Naive thymus-derived CD8-positive, alpha-beta T cell (primary cell): ENCODE measurements at regions not wholly inside any gene's neighbourhood (a gene's known extent, or its start where the extent isn't known, plus 50 kb on each side); places are given as distances from the start of the nearest gene placed in this dataset.
"Not testable (repeated sequence)": the region's sequence is repeated elsewhere in the genome, so short reads cannot be mapped to it uniquely, and the experiment has no call there.

Source experiments
- ATAC-seq, 2 donors: fragments of 150-1000 bp; cut with Tn5 transposase in 1 of 2; sonication (Bioruptor Pico), chemical (Tn5 transposase) in 1 of 2; 1 replicate in 1 of 2; 2 replicates in 1 of 2; pipeline ENCODE4 v1.10.0; 2021; ENCODE audit warnings: mild to moderate bottlenecking in 2 of 2, moderate library complexity in 2 of 2
- POLR2A ChIA-PET: fragments of 350-600 bp; sonication (Branson Sonifier 250); formaldehyde crosslinking; loops from one replicate; lab custom pipeline; 2021; ENCODE audit warnings: antibody characterized with exemption; lab: Charles Lee
- DNase-seq, 10 donors: peaks; one replicate each; pipeline versions ENCODE4 v3.0.0 to v3.0.0-alpha.2; 2020 to 2022
- H3K27ac Mint-ChIP-seq, 10 donors: one replicate each; pipeline ENCODE4 v1.8.0; 2020 to 2022; ENCODE audit warnings: mild to moderate bottlenecking in 10 of 10, mixed read lengths in 10 of 10, moderate library complexity in 4 of 10, inconsistent platforms in 1 of 10
- H3K27me3 Mint-ChIP-seq, 5 donors: one replicate each; pipeline ENCODE4 v1.8.0; 2021 to 2022; ENCODE audit warnings: mixed read lengths in 5 of 5
- H3K36me3 Mint-ChIP-seq, 3 donors: one replicate each; pipeline ENCODE4 v1.8.0; 2020 to 2022; ENCODE audit warnings: mixed read lengths in 3 of 3, mild to moderate bottlenecking in 2 of 3, inconsistent platforms in 1 of 3
- H3K4me1 Mint-ChIP-seq, 4 donors: one replicate each; pipeline ENCODE4 v1.8.0; 2021 to 2022; ENCODE audit warnings: mixed read lengths in 4 of 4
- H3K4me3 Mint-ChIP-seq, 10 donors: one replicate each; pipeline ENCODE4 v1.8.0; 2020 to 2022; ENCODE audit warnings: mild to moderate bottlenecking in 10 of 10, mixed read lengths in 10 of 10, moderate library complexity in 6 of 10, inconsistent platforms in 1 of 10
- H3K9me3 Mint-ChIP-seq, 9 donors: one replicate each; pipeline ENCODE4 v1.8.0; 2020 to 2022; ENCODE audit warnings: mixed read lengths in 9 of 9, mild to moderate bottlenecking in 3 of 9, inconsistent platforms in 1 of 9, moderate library complexity in 1 of 9

DNA sequence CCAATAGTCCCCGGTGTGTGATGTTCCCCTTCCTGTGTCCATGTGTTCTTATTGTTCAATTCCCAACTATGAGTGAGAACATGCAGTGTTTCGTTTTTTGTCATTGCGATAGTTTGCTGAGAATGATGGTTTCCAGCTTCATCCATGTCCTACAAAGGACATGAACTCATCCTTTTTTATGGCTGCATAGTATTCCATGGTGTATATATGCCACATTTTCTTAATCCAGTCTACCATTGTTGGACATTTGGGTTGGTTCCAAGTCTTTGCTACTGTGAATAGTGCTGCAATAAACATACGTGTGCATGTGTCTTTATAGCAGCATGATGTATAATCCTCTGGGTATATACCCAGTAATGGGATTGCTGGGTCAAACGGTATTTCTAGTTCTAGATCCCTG, 109.6 kb upstream of the ANKRD28 start:
- H3K4me3 Mint-ChIP-seq, H3K4me1 Mint-ChIP-seq, H3K27ac Mint-ChIP-seq, ATAC-seq, H3K27me3 Mint-ChIP-seq, POLR2A ChIA-PET, H3K36me3 Mint-ChIP-seq, DNase-seq: not testable (repeated sequence)
- H3K9me3 Mint-ChIP-seq = peaks cover 0 to 30% (median 18%) of the 10 kb centered on the region in 9 donors

DNA sequence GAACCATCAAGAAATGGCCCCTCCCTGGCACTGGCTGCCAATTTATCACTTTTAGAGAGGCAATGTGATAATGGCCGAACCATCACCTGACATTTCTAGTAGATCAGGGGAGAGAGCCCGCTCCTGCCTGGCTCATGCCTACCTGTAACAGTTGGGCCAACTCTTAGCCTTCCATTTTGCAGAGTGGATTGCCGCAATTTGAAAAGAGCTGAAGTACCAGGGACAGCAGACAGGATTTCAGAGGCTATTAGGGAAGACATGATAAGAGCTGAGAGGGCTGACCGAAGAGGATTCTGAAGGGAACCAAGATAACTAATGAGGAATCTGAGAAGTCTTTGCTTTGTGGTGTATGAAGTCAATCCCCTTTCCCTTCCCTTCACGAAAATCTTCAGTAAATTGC, 121.2 kb upstream of the ANKRD28 start:
- Mint-ChIP-seq H3K36me3 (peaks cover 0 to 3% (median 0%) of the 10 kb centered on the region in 3 donors), H3K4me3 (no peak overlapping the region), H3K4me1 (peaks cover 0 to 5% (median 2%) of the 10 kb centered on the region in 4 donors), H3K9me3 (peaks cover 0 to 5% (median 0%) of the 10 kb centered on the region in 9 donors), H3K27ac (no peak overlapping the region), H3K27me3 (peaks cover 0 to under 1% (median 0%) of the 10 kb centered on the region in 5 donors)
- POLR2A ChIA-PET = no interaction called here
- ATAC-seq = no peak
- DNase-seq = no peak

DNA sequence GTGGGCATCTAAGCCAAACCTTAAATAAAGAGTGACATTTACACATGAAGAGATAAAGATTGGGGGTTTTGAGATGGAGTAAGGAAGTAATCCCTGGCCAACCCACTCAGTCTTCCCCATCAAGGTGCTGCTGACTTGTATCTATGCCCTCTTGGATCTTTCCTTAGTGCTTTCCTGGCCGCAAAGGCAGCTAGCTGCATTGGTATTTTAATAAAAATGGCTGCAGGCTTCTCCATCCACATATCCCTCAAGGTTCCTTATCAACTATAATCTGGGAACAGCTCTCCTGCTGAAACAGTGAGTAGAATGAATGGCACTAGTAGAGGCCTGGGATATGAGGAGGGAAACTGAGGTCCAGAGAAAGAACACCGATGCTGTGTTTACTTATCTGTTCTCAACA, 122.2 kb upstream of the ANKRD28 start:
- Mint-ChIP-seq H3K36me3 (no peaks in the 10 kb centered on the region), H3K4me1 (peaks cover 0 to 5% (median 1%) of the 10 kb centered on the region in 4 donors), H3K27ac (no peak overlapping the region), H3K4me3 (no peak overlapping the region), H3K27me3 (no peaks in the 10 kb centered on the region), H3K9me3 (no peaks in the 10 kb centered on the region)
- DNase-seq = no peak
- POLR2A ChIA-PET = no interaction called here
- no peak for ATAC-seq

DNA sequence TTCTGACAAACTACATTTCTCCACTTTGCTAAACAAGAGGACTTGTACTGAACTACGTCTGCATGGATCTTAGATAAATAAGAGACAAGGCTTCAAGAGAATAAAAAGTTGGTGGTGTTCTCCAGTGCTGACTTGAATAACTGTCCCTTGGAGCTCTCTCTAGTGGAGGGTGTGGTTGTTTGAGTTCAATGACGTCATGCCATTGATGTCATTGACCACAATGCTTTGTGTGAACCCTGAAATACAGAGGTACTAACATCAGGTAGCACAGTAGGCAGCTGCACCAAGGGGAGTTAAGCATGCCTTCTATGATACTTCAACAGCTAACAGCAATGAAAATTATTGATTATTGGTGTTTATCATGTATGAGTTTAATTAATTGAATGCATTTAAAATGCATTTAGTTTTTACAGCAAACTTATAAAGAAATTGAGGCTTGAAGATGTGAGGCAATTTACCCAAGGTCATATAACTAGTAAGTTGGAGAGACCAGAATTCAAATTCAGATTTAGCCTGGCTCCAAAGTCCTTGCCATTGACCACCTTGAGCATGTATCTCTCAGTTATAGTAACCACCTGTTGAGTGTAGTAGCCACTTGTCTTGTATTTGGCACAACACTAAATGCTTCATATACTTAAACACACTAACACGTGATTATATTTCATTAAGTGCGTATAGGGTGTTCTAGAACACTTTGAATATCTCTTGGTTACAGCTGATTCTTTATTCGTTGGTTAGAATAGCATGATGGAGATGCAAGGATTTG, 126.0 kb upstream of the ANKRD28 start:
- Mint-ChIP-seq H3K27me3 (peaks cover 0 to 4% (median 0%) of the 10 kb centered on the region in 5 donors), H3K9me3 (no peaks in the 10 kb centered on the region), H3K36me3 (no peaks in the 10 kb centered on the region), H3K4me1 (peaks cover 0 to 5% (median 2%) of the 10 kb centered on the region in 4 donors), H3K27ac (no peak overlapping the region), H3K4me3 (no peak overlapping the region)
- peak in 1 of 10 donors; percentile 5 for DNase-seq
- POLR2A ChIA-PET = no interaction called here
- ATAC-seq = peak in 1 of 2 donors; percentile 33

DNA sequence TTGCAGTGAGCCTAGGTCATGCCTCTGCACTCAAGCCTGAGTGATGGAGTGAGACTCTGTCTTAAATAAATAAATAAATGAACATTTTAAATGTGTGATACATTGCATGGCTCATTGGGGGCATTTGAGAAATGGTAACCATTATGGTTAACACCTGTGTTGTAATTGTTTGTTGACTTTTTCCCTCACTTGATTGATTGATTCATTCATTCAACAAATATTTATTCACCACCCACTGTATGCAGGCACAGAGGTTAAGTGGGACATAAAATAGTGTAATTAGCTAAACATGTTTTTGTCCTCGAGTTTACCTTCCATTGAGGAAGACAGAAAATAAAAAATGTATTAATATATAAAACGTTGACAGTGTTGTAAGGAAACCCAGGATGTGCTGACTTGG, 127.1 kb upstream of the ANKRD28 start:
- DNase-seq (no peak), ATAC-seq (no peak)
- peaks cover 0 to 4% (median 0%) of the 10 kb centered on the region in 5 donors for H3K27me3 Mint-ChIP-seq
- no peaks in the 10 kb centered on the region for H3K36me3 Mint-ChIP-seq
- H3K4me3 Mint-ChIP-seq = no peak overlapping the region
- POLR2A ChIA-PET = no interaction called here
- no peaks in the 10 kb centered on the region for H3K9me3 Mint-ChIP-seq
- no peak overlapping the region for H3K27ac Mint-ChIP-seq
- H3K4me1 Mint-ChIP-seq = peaks cover 0 to 6% (median 3%) of the 10 kb centered on the region in 4 donors

DNA sequence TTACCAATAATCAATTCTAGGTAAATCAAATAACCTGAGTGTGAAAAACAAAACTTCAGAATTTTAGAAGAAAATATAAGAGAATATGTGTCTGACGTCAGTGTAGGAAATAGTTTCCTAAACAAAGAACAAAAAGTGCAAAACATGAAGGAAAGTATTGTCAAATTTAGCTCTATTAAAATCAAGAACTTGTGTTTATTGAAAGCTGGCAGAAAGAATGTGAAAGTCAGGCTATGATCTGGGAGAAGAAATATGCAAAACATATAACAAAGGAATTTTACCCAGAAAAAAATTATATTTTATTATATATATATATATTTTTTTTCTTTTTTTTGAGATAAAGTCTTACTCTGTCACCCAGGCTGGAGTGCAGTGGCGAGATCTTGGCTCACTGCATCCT, 129.1 kb upstream of the ANKRD28 start:
- Mint-ChIP-seq H3K27me3 (peaks cover 0 to 4% (median 0%) of the 10 kb centered on the region in 5 donors), H3K27ac (no peak overlapping the region), H3K36me3 (no peaks in the 10 kb centered on the region), H3K4me3 (no peak overlapping the region), H3K9me3 (no peaks in the 10 kb centered on the region), H3K4me1 (peaks cover 0 to 6% (median 3%) of the 10 kb centered on the region in 4 donors)
- POLR2A ChIA-PET = no interaction called here
- no peak for DNase-seq
- no peak for ATAC-seq

DNA sequence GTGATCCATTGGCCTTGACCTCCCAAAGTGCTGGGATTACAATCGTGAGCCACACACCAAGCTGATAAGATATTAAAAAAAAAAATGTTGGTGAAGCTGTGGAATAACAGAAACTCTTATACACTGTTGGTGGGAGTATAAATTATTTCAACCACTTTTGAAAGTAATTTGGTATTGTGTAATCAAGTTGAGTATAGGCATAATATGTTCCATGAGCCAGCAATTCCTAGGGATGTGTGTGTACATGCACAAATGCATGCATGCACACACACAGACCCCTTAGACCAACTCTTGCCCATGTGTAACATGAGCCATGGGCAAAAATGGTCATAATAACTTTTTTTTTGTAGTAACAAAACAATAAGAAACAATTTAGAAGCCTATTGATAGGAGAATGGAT, 130.2 kb upstream of the ANKRD28 start:
- H3K4me1 Mint-ChIP-seq = peaks cover 0 to 6% (median 3%) of the 10 kb centered on the region in 4 donors
- no peak for DNase-seq
- no peak overlapping the region for H3K4me3 Mint-ChIP-seq
- H3K36me3 Mint-ChIP-seq = no peaks in the 10 kb centered on the region
- no peak overlapping the region for H3K27ac Mint-ChIP-seq
- peaks cover 0 to 4% (median 0%) of the 10 kb centered on the region in 5 donors for H3K27me3 Mint-ChIP-seq
- POLR2A ChIA-PET = no interaction called here
- ATAC-seq = no peak
- no peaks in the 10 kb centered on the region for H3K9me3 Mint-ChIP-seq

DNA sequence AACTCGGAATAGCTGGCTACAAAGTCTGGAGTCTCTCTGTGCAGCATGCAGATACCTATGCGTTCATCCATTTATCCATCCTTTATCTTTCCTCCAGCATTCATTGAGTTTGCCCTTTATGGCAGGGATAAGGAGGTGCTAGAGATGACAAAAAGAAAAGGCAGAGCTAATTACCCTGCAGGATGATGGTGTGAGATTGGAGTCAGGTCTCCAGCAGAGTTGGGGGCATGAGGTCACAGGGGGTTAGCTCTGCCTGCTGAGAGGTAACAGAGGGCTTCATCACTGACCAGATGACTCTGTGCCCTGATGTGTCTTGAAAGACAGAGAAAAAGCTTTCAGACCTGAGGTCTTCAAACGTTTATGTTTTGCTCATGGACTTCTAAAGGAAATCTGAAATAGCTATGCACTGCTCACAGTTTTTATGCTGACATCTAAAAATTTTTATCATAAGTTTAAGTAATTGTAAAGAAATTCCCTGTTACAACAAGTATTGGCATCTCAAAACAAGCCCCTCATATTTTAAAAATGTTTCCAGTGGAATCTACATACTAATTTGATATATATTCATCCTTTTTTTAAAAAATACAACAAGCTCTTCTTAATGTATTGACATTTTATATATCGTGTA, 132.3 kb upstream of the ANKRD28 start:
- H3K9me3 Mint-ChIP-seq = no peaks in the 10 kb centered on the region
- no peak for DNase-seq
- H3K27me3 Mint-ChIP-seq = peaks cover 0 to 4% (median 0%) of the 10 kb centered on the region in 5 donors
- no peak overlapping the region for H3K27ac Mint-ChIP-seq
- no peak for ATAC-seq
- H3K4me1 Mint-ChIP-seq = peaks cover 0 to 4% (median 0%) of the 10 kb centered on the region in 4 donors
- no peak overlapping the region for H3K4me3 Mint-ChIP-seq
- POLR2A ChIA-PET = no interaction called here
- H3K36me3 Mint-ChIP-seq = no peaks in the 10 kb centered on the region

DNA sequence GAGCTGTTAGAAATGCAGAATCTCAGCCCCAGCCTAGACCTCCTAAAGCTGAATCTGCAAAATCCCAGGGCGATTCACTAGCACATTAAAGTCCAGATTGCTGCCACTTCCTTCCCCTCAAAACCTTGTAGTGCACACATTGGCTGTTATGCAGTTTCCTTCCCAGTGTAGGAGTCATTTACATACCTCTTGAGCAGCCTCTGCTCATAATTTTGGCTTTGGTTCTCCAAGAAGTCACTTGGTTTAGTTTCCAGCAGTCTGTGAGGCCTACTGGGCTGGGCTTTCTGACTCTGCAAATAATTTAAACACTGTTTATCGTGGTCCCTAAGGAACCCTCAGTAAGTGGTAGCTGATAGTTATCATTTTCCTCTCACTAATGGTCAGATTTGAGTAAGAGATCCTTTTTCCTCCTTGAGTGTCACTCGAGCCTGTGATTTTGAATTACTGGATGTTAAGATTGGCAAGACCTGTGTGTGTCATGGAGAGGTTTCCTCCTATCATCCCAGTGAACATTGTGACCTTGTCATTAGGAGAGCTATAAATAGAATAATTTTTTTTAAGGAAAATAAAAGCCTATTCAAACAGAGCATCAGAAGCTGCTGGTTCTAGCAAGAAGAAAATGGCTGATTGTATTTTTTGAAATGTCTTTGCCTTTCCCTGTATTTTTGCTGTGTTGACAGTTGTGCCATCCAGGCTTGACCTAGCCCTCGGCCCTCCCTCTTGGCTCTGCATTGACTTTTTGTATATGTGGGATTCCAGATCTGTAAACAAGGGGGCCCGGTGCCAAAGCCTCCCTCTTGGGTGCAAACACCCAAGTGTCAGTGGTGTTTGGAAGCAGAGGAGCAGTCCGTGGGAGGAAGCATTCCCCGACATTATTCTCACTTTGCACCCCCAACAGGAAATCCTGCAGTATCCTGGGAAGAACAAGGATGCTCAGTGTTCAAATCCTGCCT, 134.8 kb upstream of the ANKRD28 start:
- ATAC-seq (no peak), DNase-seq (no peak)
- Mint-ChIP-seq H3K36me3 (peaks cover 0 to 3% (median 1%) of the 10 kb centered on the region in 3 donors), H3K4me3 (no peak overlapping the region), H3K9me3 (no peaks in the 10 kb centered on the region), H3K4me1 (peaks cover 0 to 2% (median 0%) of the 10 kb centered on the region in 4 donors), H3K27ac (no peak overlapping the region), H3K27me3 (peaks cover 0 to 10% (median 0%) of the 10 kb centered on the region in 5 donors)
- POLR2A ChIA-PET = no interaction called here

DNA sequence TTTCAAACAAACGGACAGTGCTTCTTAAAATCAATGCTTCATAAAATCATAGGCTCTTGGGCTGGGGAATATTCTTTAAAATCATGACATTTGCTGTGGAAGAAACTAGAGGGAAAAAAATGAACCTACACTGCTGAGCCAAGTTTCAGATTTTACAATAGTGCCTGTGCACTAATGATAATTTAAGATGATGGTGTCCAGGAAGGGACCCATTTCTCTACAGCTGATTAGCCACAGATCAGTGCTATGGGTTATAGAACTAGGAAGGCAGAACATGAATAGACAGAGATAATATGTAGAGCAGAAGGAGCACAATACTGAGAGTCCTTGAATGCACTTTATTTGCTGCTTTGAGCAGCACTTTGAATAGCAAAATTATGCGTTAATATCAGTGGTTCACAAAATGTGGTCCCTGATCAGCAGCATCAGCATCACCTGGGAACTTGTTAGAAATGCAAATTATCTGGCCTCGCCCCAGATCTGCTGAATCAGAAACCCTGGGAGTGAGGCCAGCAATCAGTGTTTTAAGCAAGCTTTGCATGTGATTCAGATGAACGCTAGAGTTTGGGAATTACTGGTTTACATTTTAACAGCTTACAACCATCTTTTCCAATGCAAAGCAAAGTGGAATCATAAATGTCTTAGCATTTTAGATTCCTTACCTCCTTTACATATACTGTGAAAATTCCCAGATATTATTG, 135.8 kb upstream of the ANKRD28 start:
- peaks cover 0 to 2% (median 0%) of the 10 kb centered on the region in 4 donors for H3K4me1 Mint-ChIP-seq
- peaks cover 0 to 3% (median 0%) of the 10 kb centered on the region in 9 donors for H3K9me3 Mint-ChIP-seq
- H3K4me3 Mint-ChIP-seq = no peak overlapping the region
- POLR2A ChIA-PET = no interaction called here
- H3K27me3 Mint-ChIP-seq = peaks cover 0 to 10% (median 0%) of the 10 kb centered on the region in 5 donors
- H3K27ac Mint-ChIP-seq = no peak overlapping the region
- no peak for DNase-seq
- H3K36me3 Mint-ChIP-seq = peaks cover 0 to 3% (median 1%) of the 10 kb centered on the region in 3 donors
- no peak for ATAC-seq

DNA sequence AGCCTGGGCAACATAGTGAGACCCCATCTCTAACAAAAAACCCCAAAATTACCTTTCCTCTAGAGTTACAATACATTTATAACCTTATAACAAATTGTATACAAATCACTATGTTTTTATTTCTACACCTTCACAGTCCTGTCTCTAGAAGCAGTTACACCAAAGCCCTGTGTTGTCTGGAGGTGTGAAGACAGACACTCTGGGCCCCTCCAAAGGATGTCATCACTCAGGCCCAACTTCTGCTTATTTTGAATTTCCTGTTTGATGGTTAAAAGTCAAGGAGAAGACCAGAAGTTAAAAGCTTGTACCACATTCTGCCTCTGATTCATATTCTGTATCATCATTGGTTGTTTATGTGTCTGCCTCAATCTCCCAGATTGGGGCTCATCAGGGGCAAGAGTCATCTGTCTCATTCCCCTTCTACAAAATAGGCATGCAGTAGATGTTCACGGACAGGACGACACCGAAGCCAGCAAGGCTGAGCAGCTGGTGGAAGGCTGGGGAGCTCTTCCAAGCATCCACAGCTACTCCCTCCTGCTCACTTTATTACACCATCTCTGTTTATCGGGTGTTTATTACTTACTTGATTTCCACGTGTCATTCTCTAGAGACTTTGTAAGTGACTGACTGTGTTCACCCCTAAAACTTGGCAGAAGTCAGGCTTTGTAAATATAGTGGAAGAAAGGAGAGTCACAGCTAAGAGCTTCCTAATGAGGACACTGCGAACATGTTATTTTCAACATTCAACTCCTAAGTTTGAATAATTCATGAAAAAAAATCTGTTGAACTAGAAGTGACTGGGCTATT, 136.8 kb upstream of the ANKRD28 start:
- peaks cover 0 to 10% (median 3%) of the 10 kb centered on the region in 5 donors for H3K27me3 Mint-ChIP-seq
- ATAC-seq = no peak
- peaks cover 0 to 5% (median 3%) of the 10 kb centered on the region in 3 donors for H3K36me3 Mint-ChIP-seq
- no peak for DNase-seq
- H3K27ac Mint-ChIP-seq = peak overlapping the region in 1 of 10 donors; percentile 27
- H3K4me3 Mint-ChIP-seq = no peak overlapping the region
- POLR2A ChIA-PET = no interaction called here
- H3K4me1 Mint-ChIP-seq = peaks cover 0 to 2% (median 0%) of the 10 kb centered on the region in 4 donors
- peaks cover 0 to 3% (median 0%) of the 10 kb centered on the region in 9 donors for H3K9me3 Mint-ChIP-seq
